ENCODE measurements at regions not wholly inside any gene's neighbourhood (a gene's known extent, or its start where the extent isn't known, plus 50 kb on each side); places are given as distances from the start of the nearest gene placed in this dataset.
"Not testable (repeated sequence)": the region's sequence is repeated elsewhere in the genome, so short reads cannot be mapped to it uniquely, and the experiment has no call there.

DNA sequence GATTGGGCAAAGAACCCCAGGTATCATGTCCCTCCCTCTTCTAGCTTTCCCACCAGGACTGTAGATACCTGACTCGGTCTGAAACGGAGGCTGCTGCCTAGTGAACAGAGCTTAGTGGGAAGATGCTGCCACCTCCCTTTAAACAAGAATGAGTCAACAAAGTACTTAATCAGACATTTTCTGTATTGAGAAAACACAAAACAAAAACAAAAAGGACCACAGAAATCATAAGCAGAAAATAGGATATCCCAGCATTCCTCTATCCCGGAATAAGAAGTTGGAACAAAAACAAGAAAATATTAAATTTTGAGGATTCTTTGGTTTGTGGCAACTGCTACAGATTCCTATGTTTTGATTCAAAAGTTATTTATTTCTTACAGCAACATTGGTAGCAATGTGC is 51.7 kb upstream of the COL8A1 start:
- no peak for DNase-seq

GRCh38 chr3:99579965-99580364 is 58.4 kb upstream of the COL8A1 start:
- no peak for DNase-seq

GRCh38 chr3:99579246-99579645 is 59.1 kb upstream of the COL8A1 start:
- no peak for DNase-seq

DNA sequence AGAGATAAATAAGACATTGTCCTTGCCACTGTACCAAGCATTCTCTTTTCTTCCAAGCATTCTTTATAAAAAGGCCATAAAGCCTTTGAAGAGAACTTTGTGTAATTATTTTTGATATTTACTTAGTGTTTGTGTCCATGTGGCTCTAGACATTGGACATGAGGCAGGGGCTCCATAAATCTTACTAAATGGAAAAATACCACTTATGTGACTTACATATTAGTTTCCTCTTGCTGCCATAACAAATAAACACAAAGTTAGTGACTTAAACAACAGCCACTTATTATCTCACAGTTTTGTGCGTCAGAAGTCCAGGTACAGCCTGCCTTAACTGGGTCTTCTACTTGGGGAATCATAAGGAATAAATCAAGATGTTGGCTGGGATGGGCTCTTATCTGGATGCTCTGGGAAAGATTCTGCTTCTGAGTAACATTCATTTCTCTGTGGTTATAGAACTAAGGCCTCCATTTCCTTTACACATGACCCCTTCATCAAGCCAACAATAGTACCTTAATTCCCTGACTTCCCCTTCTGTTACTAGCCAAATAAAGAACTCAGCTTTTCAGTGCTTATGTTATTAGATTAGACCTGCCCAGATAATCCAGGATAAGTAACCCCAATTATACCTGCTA is 59.9 kb upstream of the COL8A1 start:
- DNase-seq, result no peak

DNA sequence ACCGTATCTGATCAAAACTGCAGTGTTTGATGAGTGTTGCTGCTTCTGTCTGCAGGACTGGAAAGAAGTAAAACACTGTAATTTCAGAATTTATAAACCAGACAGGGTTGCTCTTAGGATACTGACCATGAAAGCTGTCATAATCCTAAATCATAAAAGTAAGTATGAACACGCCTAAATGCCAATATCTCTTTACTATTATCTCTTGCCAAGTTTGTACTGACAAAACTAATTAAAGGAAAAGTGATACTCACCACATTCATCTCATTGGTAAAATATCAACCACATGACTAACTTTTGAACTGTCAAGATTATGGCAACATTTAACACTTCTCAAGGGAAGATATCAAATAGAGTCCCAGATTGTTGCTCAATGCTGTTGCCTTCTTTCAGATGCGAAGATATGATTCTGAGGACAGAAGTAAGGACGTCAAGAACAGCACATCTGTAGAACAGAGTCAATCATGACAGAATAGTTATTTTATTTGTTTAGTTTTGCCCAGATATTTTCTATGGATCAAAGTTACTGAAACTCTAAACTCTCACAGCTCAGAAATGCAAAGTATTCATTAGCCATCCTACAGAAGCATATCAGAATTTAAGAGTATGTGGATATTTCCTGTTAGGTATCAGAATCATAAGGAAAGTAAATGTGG is 61.4 kb upstream of the COL8A1 start:
- no peak for DNase-seq

DNA sequence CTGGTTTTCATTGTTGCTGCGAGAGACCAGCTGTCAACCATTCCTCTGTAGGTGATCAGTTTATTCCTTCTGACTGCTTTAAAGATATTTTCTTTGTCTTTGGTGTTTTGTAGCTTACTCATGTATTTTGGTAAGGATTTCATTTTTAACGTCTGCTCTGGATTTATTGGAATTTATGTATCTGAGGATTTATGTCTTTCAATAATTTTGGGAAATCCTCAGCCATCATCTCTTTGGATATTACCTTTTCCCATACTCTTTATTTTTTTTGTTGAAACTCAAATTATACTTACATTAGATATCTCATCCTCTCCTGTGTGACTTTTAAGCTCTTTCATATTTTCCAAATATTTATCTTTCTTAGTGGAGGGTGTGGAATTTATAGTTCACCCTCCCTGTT is 62.7 kb upstream of the COL8A1 start:
- no peak for DNase-seq

GRCh38 chr3:99570061-99570460 is 68.3 kb upstream of the COL8A1 start:
- DNase-seq, result no peak

GRCh38 chr3:99568663-99569335 is 69.6 kb upstream of the COL8A1 start:
- no peak for DNase-seq

GRCh38 chr3:99565331-99565730 is 73.1 kb upstream of the COL8A1 start:
- no peak for DNase-seq

GRCh38 chr3:99562990-99563607 is 75.3 kb upstream of the COL8A1 start:
- no peak for DNase-seq

DNA sequence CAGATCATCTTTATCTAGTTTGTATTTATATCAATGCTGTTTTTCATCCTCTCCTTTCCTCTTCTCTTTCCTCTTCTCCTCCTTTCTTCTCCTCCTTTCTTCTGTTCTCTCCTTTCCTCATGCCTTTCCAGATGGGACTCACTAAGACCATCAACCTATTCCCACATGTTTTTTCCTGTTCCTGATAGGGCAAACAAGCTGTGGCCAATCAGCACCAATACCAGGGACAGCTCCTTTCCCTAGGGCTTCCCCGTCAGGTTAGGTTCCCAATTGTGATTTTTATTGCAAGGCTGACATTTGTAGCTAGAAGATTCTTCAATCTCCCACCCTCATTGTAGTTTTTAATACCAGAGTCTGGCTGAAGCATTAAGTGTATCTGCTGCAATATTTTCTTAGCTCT is 76.3 kb upstream of the COL8A1 start:
- no peak for DNase-seq

GRCh38 chr3:99561056-99561455 is 77.3 kb upstream of the COL8A1 start:
- DNase-seq, result no peak

DNA sequence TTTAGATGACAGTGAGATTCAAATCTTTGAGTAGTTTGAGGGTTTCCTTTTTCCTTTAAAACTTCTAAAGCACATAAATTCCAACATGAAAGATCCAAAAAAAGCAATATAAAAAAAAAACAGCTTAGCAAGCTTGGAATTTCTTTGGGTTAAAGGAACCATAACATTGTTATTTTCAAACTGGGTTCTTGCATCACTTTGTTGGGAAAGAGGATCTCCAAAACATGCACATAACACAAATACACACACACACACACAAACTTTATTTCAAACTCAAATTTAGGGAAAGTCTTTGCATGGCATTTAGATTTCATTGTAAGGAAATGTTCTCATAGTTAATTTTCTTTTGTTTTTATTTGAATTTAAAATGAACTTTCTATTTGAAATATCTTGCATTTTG is 79.2 kb upstream of the COL8A1 start:
- DNase-seq, result no peak

GRCh38 chr3:99555885-99556284 is 82.5 kb upstream of the COL8A1 start:
- not testable (repeated sequence) for DNase-seq

- DNase-seq, result no peak
Measured at GRCh38 chr3:99551520-99551919, 86.9 kb upstream of the COL8A1 start.

GRCh38 chr3:99549957-99550603 is 88.3 kb upstream of the COL8A1 start:
- DNase-seq, result no peak

DNA sequence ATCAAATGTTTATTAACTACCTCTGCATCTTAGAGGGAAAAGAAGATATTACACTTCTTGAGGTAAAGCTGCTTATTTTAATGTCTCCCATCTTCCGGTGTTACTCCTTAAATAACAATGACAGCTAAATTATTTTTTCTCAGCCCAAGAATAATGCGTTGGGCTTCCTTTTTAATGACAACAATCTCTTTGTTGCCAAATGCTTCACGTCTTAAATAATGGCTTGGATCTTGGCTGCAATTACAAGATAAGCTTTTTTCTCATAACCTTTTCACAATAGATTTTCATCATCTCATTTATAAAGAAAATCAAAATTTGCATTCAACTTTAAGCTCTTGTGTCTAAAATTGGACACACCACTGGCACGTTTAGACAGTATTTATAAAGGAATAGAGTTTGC is 89.2 kb upstream of the COL8A1 start:
- no peak for DNase-seq

- DNase-seq, result no peak
Measured at GRCh38 chr3:99548674-99549073, 89.7 kb upstream of the COL8A1 start.

- no peak for DNase-seq
Measured at GRCh38 chr3:99545941-99546580, 92.3 kb upstream of the COL8A1 start.

- no peak for DNase-seq
Measured at GRCh38 chr3:99544786-99545281, 93.6 kb upstream of the COL8A1 start.

DNA sequence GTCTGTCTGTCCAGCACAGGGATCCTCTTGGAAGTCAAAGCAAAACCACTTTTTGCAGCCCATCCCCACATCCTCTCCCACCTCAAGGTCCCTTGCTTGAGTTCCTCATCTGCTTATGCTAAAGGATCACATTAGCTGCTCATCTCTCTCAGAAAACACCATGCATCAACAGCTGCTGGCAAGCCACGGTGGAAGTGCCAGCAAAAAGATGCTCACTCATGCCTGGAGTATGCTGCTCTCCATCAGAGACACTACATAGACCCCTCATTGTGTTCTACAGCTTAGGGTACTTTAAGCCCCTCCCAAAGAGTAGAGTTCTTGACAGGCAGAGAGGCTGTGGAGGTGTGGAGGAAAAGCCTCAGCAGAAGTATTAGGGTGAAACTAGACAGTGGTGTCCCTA is 94.6 kb upstream of the COL8A1 start:
- DNase-seq, result no peak

GRCh38 chr3:99542767-99543518 is 95.5 kb upstream of the COL8A1 start:
- no peak for DNase-seq

Measured in NCI-H1694 treated with DMSO at 0.1 percent for 48 hours (cell line).